ENCODE measurements at regions not wholly inside any gene's neighbourhood (a gene's known extent, or its start where the extent isn't known, plus 50 kb on each side); places are given as distances from the start of the nearest gene placed in this dataset.

- no peak for DNase-seq
Measured at GRCh38 chr4:124515591-124515990, 196.9 kb downstream of the ANKRD50 start.

DNA sequence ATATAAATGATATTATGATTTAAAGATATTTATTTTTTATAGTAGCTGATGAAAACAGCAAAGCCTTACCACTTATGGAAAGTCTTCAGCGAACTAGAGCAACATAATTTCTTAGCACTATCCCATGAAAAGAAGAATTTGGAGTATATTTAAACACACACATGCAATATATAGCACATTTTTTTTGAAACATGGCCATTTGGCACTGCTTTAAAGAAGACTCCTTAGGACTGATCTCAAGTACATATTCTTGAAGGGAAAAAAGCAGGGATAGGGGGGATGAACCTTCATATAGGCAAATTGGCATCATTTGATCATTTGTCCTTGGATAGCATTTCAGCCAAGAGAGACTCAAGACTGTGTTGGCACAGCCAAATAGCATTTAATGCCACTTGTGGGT lies 193.3 kb downstream of the ANKRD50 start:
- no peak for DNase-seq

DNA sequence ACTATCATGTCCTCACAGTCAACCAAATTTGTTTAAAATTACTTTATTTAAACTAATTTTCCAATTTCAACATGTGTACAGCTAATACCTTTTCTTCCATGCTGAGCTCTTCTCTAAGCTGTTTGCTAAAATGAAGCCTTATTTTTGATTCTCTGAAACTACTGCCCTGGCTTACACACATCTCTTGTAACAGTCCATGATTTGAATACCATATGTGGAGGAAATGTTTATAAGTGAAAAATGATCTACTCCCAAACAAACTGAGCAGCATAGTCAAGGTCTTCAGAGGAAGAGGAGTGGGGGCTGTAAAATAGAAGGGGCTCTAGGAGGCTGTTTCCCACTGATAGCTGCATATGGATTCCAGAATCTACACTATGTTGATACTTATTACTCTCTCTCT lies 188.7 kb downstream of the ANKRD50 start:
- DNase-seq, result no peak

DNA sequence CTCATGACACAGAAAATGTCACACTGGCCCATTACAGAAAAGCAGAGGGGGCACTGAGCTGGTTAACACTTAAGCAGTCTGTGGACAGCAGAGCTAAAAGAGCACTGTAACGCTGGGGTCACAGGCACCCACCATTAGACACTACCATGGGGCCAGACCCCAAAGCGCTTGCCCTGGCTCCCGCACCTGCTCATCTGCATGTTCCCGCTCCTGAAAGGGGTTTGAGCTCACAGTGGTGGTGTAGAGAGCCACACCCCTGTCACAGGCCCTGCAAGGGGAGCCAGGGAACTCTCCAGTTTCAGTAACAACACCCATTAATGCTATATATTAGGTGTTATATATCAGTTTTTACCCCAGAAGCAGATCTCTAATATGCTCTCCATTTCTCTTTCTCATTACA lies 187.0 kb downstream of the ANKRD50 start:
- DNase-seq, result no peak

GRCh38 chr4:124526331-124526730 lies 186.2 kb downstream of the ANKRD50 start:
- no peak for DNase-seq

DNA sequence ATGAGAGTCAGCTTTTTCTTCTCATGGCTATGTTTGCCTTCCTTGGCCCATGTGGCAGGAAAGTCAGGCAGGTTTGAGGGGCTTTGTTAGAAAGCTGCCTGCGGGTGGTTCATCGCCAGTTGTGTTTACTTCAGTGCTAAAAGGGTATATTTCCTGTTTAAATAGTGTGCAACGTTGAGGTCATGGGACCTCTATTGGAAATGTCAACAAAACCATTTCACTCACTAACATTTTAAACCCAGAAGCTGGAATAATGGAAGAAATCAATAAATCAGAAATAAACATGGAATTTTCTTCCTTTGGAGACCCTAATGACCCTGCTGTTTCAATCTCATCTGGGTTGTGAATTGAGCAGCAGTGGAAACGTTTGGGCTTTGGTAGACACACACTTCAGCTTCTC lies 185.8 kb downstream of the ANKRD50 start:
- no peak for DNase-seq

- DNase-seq, result no peak
Measured at GRCh38 chr4:124527364-124527763, 185.2 kb downstream of the ANKRD50 start.

- DNase-seq, result no peak
Measured at GRCh38 chr4:124529131-124529530, 183.4 kb downstream of the ANKRD50 start.

- no peak for DNase-seq
Measured at GRCh38 chr4:124530464-124531077, 182.0 kb downstream of the ANKRD50 start.

- no peak for DNase-seq
Measured at GRCh38 chr4:124534131-124534530, 178.4 kb downstream of the ANKRD50 start.

GRCh38 chr4:124535003-124535402 lies 177.5 kb downstream of the ANKRD50 start:
- DNase-seq, result no peak

DNA sequence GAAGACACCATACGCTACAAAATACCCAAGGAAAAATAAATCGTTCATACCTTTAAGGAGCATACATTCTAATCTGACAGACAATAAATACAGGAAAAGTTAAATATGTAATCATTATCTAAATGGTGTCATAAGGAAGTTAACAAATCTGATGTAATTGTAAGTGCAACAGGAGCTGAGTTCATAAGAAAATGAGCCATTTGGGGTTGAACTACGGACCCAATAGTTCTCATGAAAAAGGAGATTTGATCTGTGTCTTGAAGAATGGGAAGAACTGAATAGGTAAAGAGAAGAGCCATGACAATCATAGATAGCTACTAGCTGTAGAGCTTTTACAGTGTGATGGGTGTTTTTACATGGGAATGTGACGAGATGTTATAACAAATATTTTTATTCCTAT lies 175.6 kb downstream of the ANKRD50 start:
- DNase-seq, result no peak

- DNase-seq, result no peak
Measured at GRCh38 chr4:124537971-124538370, 174.6 kb downstream of the ANKRD50 start.

GRCh38 chr4:124540014-124540413 lies 172.5 kb downstream of the ANKRD50 start:
- DNase-seq, result no peak

- DNase-seq, result no peak
Measured at GRCh38 chr4:124541652-124542420, 170.7 kb downstream of the ANKRD50 start.

- DNase-seq, result no peak
Measured at GRCh38 chr4:124555959-124556358, 156.6 kb downstream of the ANKRD50 start.

DNA sequence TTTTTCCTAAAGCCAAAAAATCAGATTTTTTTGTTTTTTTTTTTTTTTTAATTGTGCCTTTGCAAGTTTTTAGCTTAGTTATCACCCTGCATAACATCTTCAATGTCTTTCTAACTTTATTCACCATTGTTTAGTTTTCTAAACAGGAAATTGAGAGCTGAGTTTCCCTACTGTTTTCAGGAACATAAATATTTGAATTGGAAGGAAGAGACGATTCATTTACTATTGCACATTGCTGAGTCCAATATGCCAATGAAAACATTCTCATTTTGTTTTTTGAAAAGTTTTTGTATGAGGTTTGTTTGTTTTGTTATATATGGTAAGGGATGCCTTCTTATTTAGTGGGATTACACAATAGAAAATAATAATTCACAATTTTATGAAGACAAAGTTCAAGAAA lies 148.4 kb downstream of the ANKRD50 start:
- no peak for DNase-seq

GRCh38 chr4:124565371-124565770 lies 147.2 kb downstream of the ANKRD50 start:
- no peak for DNase-seq

- DNase-seq, result no peak
Measured at GRCh38 chr4:124566030-124566429, 146.5 kb downstream of the ANKRD50 start.

DNA sequence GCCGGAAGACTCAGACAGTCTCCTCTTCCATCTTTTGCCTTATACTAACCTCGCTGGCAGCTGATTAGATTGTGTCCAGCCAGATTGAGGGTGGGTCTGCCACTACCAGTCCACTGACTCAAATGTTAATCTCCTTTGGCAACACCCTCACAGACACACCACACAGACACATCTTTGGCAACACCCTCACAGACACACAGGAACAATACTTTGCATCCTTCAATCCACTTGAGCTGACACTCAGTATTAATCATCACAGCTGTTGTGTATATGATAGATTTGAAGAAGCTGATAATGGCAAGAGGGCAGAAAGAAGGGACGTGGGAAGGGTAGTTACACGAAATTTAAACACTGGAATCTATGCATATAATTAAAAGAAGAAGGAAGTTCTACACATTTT lies 139.5 kb downstream of the ANKRD50 start:
- DNase-seq, result no peak

DNA sequence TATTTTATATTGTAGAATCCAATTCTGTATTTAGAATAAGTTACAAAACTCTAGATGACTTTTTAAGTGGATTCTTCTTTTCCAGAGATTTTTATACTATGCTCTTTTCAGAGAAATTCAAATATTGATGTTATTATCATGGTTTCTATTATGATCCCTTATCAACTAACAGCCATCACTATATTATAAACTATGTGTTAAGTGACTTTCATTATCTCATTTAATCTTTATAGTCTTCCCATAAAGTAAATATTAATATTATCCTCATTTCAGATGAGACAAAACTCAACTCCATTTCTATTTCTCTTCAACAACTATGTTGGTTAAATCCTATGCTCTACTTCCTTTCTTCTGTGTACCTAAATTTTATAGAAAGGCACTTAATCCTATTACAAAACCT lies 132.6 kb downstream of the ANKRD50 start:
- no peak for DNase-seq

GRCh38 chr4:124583797-124584196 lies 128.7 kb downstream of the ANKRD50 start:
- no peak for DNase-seq

- no peak for DNase-seq
Measured at GRCh38 chr4:124589786-124590185, 122.7 kb downstream of the ANKRD50 start.

DNA sequence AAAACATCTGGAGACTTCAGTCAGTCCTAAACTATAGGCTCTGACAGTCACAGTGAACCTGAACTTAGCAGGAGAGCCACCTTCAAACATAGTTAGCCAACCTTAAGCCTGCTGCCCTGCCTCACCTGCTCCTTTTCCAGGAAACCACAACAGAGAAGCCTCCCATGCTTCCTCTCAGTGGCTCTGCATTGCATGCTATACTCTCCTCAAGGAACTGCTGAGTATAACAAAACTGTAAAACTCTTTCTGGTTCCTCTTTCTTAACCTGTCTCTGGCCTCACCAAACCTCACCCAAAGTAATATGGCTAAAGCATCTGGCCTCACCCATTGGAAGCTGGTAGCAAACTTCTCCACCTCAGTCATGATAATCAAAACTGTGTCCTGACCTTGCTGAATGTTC lies 122.1 kb downstream of the ANKRD50 start:
- no peak for DNase-seq

DNA sequence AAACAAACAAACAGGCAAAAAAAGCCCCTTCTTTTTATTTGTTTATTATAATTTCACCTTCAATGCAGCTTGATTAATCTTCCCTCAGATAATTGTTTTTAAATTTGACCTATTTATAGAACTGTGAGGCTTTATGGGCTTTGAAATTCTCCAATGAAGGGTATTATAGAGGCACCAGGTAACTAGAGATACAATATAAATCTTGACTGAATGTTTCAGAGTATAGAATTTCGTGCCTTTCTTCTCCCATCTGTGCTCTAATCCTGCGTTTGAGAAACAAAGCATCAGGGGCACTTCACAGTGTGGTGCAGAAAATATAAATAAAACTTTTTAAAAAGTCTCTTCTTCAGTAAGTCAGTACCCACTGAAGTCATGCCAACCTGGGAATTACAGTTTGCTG lies 120.9 kb downstream of the ANKRD50 start:
- DNase-seq, result no peak
